Karpas-422 (cell line): ENCODE measurements at regions not wholly inside any gene's neighbourhood (a gene's known extent, or its start where the extent isn't known, plus 50 kb on each side); places are given as distances from the start of the nearest gene placed in this dataset.
A peak's percentile ranks its signal among the peaks of the same experiment; 100 is the strongest.

Experiments used
- DNase-seq: peaks from one replicate; pipeline ENCODE4 v3.0.0-alpha.2; 2015
- H2AFZ ChIP-seq: fragments of 200-600 bp; sonication (generic); 2 replicates; pipeline ENCODE4 v1.6.1; 2014; ENCODE audit warnings: antibody characterized with exemption, low read length, mixed read lengths
- H3K27ac ChIP-seq: fragments of 200-600 bp; sonication (generic); 2 replicates; pipeline ENCODE4 v1.5.1; 2014; ENCODE audit warnings: mild to moderate bottlenecking, low read length, moderate library complexity
- H3K27me3 ChIP-seq: fragments of 200-600 bp; sonication (generic); 2 replicates; pipeline ENCODE4 v1.6.1; 2014; ENCODE audit warnings: low read length, mixed read lengths
- H3K36me3 ChIP-seq: fragments of 200-600 bp; sonication (generic); 2 replicates; pipeline ENCODE4 v1.6.1; 2014; ENCODE audit warnings: low read length, mixed read lengths; ENCODE audit not compliant: insufficient read depth
- H3K4me1 ChIP-seq: fragments of 200-600 bp; sonication (generic); 2 replicates; pipeline ENCODE4 v1.6.1; 2014; ENCODE audit warnings: mild to moderate bottlenecking, low read length, mixed read lengths
- H3K4me2 ChIP-seq: fragments of 200-600 bp; sonication (generic); 2 replicates; pipeline ENCODE4 v1.6.1; 2014; ENCODE audit warnings: low read length, low read depth, mild to moderate bottlenecking; ENCODE audit not compliant: poor library complexity, severe bottlenecking
- H3K4me3 ChIP-seq: fragments of 200-600 bp; sonication (generic); 2 replicates; pipeline ENCODE4 v1.5.1; 2014; ENCODE audit warnings: mild to moderate bottlenecking, antibody characterized with exemption, low read length, mixed read lengths
- H3K79me2 ChIP-seq: fragments of 200-600 bp; sonication (generic); 2 replicates; pipeline ENCODE4 v1.6.1; 2014; ENCODE audit warnings: mild to moderate bottlenecking, low read length, mixed read lengths
- H3K9ac ChIP-seq: fragments of 200-600 bp; sonication (generic); 2 replicates; pipeline ENCODE4 v1.6.0; 2014; ENCODE audit warnings: low read length
- H3K9me2 ChIP-seq: fragments of 200-600 bp; sonication (generic), shearing (Covaris generic); replicated peaks from 2 replicates; pipeline ENCODE4 v1.6.0; 2014; ENCODE audit warnings: mild to moderate bottlenecking, low read length, moderate library complexity; ENCODE audit not compliant: insufficient read depth
- H3K9me3 ChIP-seq: fragments of 300-700, 200-600 bp; sonication (generic); 2 replicates; pipeline ENCODE4 v1.6.1; 2014; ENCODE audit warnings: low read length, mixed read lengths
- H4K20me1 ChIP-seq: fragments of 200-600 bp; sonication (generic); 2 replicates; pipeline ENCODE4 v1.6.1; 2014; ENCODE audit warnings: mild to moderate bottlenecking, antibody characterized with exemption, low read length, low read depth; ENCODE audit not compliant: insufficient read depth

GRCh38 chr13:50345804-50346203, 330.6 kb downstream of the KCNRG start:
- no peaks in the 10 kb centered on the region for H3K9me2 ChIP-seq
- H3K27ac ChIP-seq = no peak overlapping the region
- H4K20me1 ChIP-seq = no peaks in the 10 kb centered on the region
- H3K27me3 ChIP-seq = no peaks in the 10 kb centered on the region; the same call in 1 of the 2 replicates
- H3K9ac ChIP-seq = no peak overlapping the region
- no peak overlapping the region for H2AFZ ChIP-seq
- no peaks in the 10 kb centered on the region for H3K79me2 ChIP-seq
- no peak for DNase-seq
- H3K4me3 ChIP-seq = no peak overlapping the region
- no peaks in the 10 kb centered on the region for H3K9me3 ChIP-seq
- H3K36me3 ChIP-seq = no peaks in the 10 kb centered on the region; the same call in 1 of the 2 replicates
- H3K4me2 ChIP-seq = no peak overlapping the region
- peaks cover 14% of the 10 kb centered on the region for H3K4me1 ChIP-seq

DNA sequence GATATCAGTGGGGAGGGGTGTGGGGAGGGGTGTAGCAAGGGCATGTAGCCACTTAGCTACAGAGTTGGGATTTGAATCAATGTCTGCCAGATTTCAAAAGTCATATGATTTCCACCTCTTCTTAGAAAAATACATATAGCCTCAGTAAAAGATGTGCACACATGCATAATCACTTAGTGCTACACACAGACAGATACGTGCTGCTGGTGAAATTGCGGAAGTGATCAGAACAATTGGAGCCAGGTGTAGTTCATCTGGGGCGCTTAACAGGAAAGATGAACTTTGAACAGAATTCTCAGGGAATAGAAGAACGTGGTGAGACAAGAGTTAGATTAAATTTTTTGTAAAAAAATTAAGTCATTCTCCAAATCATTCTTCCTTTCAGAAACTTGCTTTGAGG, 333.1 kb downstream of the KCNRG start:
- Histone ChIP-seq H3K4me3 (no peak overlapping the region), H3K9me2 (no peaks in the 10 kb centered on the region), H3K27me3 (no peaks in the 10 kb centered on the region; the same call in 1 of the 2 replicates), H2AFZ (no peak overlapping the region), H3K79me2 (no peaks in the 10 kb centered on the region), H3K4me2 (no peak overlapping the region), H3K36me3 (no peaks in the 10 kb centered on the region; the same call in 1 of the 2 replicates), H3K9ac (no peak overlapping the region), H4K20me1 (no peaks in the 10 kb centered on the region), H3K27ac (no peak overlapping the region), H3K9me3 (no peaks in the 10 kb centered on the region), H3K4me1 (peaks cover 10% of the 10 kb centered on the region)
- no peak for DNase-seq

- Histone ChIP-seq H3K4me2 (no peak overlapping the region), H3K4me1 (peaks cover 24% of the 10 kb centered on the region), H3K27ac (no peak overlapping the region), H3K9me3 (no peaks in the 10 kb centered on the region), H3K79me2 (no peaks in the 10 kb centered on the region), H3K9ac (no peak overlapping the region), H3K9me2 (no peaks in the 10 kb centered on the region), H4K20me1 (no peaks in the 10 kb centered on the region), H2AFZ (no peak overlapping the region), H3K4me3 (no peak overlapping the region), H3K36me3 (no peaks in the 10 kb centered on the region), H3K27me3 (no peaks in the 10 kb centered on the region)
- no peak for DNase-seq
Measured at GRCh38 chr13:50352720-50353480, 337.7 kb downstream of the KCNRG start.

GRCh38 chr13:50353651-50354415, 338.6 kb downstream of the KCNRG start:
- Histone ChIP-seq H3K9me3 (no peaks in the 10 kb centered on the region), H3K4me3 (no peak overlapping the region), H3K79me2 (no peaks in the 10 kb centered on the region), H4K20me1 (no peaks in the 10 kb centered on the region), H2AFZ (peak overlapping the region; percentile 31; the same call in 1 of the 2 replicates), H3K9ac (no peak overlapping the region), H3K9me2 (no peaks in the 10 kb centered on the region), H3K27ac (no peak overlapping the region), H3K36me3 (no peaks in the 10 kb centered on the region), H3K27me3 (no peaks in the 10 kb centered on the region), H3K4me2 (no peak overlapping the region), H3K4me1 (peaks cover 33% of the 10 kb centered on the region)
- no peak for DNase-seq

GRCh38 chr13:50355797-50356196, 340.6 kb downstream of the KCNRG start:
- no peak for DNase-seq
- H3K36me3 ChIP-seq = no peaks in the 10 kb centered on the region
- peak overlapping the region; percentile 51 for H2AFZ ChIP-seq
- peaks cover 48% of the 10 kb centered on the region for H3K4me1 ChIP-seq
- no peak overlapping the region for H3K9ac ChIP-seq
- no peak overlapping the region for H3K27ac ChIP-seq
- no peaks in the 10 kb centered on the region for H3K9me2 ChIP-seq
- no peak overlapping the region for H3K4me3 ChIP-seq
- H3K27me3 ChIP-seq = no peaks in the 10 kb centered on the region
- H4K20me1 ChIP-seq = no peaks in the 10 kb centered on the region
- peak overlapping the region; percentile 14 for H3K4me2 ChIP-seq
- H3K79me2 ChIP-seq = no peaks in the 10 kb centered on the region
- no peaks in the 10 kb centered on the region for H3K9me3 ChIP-seq

GRCh38 chr13:50357136-50357535, 341.9 kb downstream of the KCNRG start:
- Histone ChIP-seq H3K27me3 (no peaks in the 10 kb centered on the region), H3K27ac (no peak overlapping the region), H3K4me3 (no peak overlapping the region), H3K9me3 (no peaks in the 10 kb centered on the region), H4K20me1 (no peaks in the 10 kb centered on the region), H3K79me2 (no peaks in the 10 kb centered on the region), H3K9ac (no peak overlapping the region), H3K4me1 (peaks cover 51% of the 10 kb centered on the region), H3K4me2 (no peak overlapping the region), H3K9me2 (no peaks in the 10 kb centered on the region), H3K36me3 (no peaks in the 10 kb centered on the region), H2AFZ (no peak overlapping the region)
- DNase-seq = no peak

DNA sequence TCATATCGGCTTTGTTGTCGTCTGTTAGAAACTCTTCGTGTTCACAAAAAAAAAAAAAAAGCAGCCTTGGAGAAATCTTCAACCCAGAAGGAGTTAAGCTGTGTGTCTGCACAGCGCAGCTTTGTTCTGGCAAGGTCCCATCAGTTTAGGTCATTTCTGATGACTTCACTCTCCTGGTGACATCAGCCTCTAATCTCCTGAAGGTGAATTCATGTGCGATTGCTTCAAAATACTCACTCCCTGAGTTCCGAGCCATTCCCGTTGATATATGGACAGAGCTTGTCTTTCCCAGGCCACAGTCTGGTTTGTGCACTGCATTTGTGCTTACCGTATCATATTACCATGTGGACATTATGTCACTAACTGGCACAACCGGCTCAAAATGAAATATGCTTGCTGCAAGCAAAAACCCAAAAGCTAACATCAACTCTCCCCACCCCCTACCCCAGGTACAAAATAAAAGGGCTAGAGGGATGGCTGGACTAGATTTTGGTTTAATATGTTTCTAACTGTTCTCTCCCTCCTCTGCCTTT, 342.4 kb downstream of the KCNRG start:
- H3K27me3 ChIP-seq = no peaks in the 10 kb centered on the region
- H3K4me3 ChIP-seq = no peak overlapping the region
- H4K20me1 ChIP-seq = no peaks in the 10 kb centered on the region
- no peaks in the 10 kb centered on the region for H3K79me2 ChIP-seq
- no peak overlapping the region for H2AFZ ChIP-seq
- H3K36me3 ChIP-seq = no peaks in the 10 kb centered on the region
- H3K4me1 ChIP-seq = peaks cover 51% of the 10 kb centered on the region
- DNase-seq = no peak
- no peak overlapping the region for H3K4me2 ChIP-seq
- H3K9me3 ChIP-seq = no peaks in the 10 kb centered on the region
- H3K9ac ChIP-seq = no peak overlapping the region
- H3K27ac ChIP-seq = no peak overlapping the region
- H3K9me2 ChIP-seq = no peaks in the 10 kb centered on the region
